ENCODE measurements at regions not wholly inside any gene's neighbourhood (a gene's known extent, or its start where the extent isn't known, plus 50 kb on each side); places are given as distances from the start of the nearest gene placed in this dataset.

DNA sequence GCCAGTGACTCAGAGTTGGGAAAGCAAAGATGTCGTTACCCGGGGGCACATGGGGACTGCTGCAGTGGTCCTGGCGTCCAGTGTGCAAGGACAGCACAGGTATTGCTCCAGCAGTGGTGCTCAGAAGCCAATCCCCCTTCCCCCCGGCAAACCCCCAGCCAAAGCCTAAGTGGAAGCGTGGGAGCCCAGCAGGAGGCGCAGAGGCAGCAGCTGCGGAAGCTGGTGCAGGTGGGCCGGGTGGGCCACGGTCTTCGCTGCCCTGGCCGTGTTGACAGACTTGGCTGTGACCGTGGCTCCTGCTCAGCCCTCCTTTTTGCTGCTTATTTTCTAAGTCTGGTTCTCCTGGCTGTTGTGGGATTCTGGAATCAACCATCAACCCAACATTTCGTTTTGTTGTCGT, 369.8 kb upstream of the ST6GAL2 start:
- DNase-seq = no peak

DNA sequence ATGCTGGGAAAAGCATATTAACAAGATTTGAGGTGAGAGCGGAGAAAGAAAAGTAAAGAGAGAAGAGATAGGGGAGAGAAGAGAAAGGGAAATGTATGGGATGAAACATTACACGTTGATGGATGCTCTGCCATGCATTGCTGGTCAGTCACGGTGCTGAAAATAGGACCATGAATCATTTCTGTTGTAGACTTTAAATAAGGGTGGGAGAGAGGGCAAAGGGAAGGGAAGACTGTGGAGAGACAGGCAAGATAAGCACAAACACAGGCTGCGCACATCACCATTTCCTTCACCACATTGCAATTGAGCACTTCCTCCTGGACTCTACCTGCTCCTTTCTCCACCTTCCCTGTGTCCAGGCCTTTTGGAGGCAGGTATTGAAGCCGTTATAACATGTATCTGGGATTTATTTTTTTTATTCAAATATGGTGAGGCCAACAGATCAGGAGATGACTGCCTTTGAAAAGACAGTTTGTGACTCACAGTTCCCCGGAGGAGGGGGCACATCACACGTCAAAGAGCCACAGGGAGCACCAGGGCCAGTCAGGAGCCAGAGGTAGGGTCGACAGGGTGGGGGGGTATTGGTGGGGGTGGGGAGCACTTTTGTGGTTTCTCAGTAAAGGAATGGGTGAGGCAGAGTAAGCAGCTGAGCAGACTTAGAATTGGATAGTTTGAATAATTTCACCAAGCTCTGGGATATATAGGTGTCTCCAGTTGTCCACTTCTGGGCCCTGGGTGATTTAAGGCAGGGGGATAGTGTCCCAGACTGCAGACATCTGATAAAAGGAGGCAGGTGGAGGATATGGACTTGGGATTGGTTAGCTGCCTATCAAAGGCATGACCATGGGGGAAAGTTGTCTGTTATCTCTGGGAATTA, 372.8 kb upstream of the ST6GAL2 start:
- no peak for DNase-seq

DNA sequence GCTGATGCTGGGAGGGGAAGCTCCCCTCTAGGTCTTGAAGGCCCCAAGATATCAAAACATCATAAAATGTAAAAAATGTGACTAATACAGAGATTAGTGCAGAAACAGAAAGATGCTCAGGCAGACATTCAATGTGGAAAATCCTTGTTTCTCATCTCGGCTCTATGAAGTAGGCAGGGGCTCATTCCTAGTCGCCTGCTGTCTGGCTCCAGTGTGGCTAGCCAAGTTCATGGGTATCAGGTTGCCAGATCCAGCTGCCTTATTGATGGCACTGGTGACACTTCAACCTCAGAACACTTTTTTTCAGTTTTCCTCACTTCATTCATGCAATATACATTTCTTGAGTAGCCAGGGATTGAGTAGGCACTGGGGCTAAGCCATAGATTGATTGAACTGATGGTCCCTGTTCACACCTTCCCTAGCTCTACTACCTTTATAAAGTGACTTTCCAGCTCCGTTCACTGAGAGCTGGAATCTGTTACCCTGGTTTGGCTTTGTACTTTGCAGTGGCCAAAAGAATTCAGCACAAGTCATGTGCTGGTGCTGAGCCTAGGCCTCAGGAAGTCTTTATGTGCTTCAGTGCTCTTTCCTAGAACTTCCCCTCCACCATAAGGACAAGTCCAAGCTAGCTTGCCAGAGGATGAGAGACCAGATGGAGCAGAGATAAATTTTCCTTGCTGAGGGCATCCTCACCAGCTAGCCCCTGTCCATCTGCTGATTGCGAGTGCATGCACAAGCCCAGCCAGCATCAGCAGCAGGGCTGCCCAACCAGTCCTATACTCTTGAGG, 373.6 kb upstream of the ST6GAL2 start:
- peak; percentile 51 for DNase-seq

DNA sequence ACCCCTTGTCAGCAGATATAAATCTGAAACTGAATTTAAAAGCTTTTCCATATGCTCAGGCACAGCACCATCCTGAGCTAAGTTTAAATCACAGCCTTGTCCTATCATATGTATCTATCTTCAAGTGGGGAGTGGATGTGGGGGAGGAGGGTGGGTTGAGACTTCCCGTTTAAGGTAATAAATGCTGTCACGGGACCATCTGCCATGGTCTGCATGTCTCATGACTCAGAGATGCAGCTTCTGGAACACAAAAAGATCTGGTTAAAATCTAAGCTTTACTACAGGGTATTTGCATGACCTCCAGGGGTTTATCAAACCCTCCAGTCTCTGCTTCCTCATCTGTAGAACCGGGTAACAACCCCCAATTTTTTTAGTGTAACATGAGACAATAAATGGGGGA, 377.7 kb upstream of the ST6GAL2 start:
- DNase-seq = peak; percentile 30

DNA sequence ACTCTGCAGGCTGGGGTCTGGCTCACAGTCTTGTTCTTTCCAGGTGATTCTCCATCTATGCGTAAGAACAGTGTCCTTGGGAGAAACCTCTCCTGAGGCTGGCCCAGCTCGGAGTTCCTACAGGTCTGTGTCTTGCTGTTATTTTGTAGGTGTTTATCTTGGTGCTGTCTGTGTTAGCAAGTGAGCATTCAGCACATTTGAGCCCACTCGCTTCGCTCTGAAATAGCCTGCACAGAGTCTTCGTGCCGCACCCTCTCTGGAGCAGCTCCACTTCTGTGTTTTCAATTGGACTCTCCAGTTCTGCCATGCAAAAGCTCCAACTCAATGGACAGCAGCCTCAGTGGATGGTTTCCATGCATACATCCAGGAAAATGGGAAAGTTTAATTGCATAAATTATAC, 378.2 kb upstream of the ST6GAL2 start:
- DNase-seq = no peak

DNA sequence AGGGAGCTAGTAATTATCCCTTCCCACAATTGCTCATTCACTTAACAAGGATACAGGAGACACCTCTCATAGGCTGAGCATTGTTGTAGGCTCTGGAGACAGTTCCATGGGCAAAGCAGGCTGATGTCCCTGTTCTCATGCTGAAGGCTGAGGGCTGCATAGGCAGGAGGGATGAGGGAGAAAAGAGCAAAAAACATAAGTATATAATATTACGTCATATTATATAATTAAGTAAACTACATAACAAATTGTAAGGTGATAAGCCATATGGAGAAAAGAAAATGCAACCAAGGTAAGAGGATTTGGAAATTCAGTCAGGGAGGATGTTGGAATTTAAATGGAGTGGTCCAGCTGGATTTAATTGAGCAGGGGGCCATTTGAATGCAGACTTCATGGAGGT, 380.6 kb upstream of the ST6GAL2 start:
- DNase-seq = no peak

DNA sequence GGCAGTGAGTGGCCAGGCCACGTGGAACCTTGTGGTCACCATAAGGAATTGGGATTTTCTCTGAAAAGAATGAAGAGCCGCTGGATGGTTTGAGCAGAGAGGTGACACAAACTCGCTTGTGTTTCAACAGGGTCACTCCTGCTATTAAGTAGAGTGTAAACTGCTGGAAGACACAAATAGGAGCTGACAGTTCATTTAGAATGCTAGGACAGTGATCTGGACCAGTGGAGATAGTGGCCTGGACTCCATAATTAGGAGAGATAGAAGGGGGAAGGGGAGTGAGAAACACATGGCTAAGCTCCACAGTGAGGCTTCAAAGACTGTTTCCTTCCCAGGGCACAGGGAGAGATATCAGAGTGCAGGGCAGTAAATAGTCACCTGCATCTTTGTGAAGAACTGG, 381.1 kb upstream of the ST6GAL2 start:
- no peak for DNase-seq

DNA sequence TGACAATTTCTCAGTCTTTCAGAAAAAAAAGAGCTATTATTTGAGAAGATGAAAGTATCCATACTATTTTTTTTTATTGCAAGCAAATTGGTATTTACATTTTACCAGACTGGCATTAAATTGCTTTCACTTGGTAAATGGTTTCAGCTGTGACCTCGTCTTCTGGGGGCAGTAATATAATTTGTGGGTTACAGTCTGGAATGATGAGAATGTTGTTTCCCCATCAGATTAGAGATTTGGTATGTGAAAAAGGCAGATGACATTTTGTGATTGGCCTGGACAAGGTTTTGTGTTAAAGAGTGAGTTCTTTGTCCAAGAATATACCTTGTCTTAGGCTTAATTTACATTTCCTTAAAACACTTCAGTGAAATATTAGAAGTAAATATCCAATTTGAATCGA, 390.1 kb upstream of the ST6GAL2 start:
- DNase-seq = no peak

DNA sequence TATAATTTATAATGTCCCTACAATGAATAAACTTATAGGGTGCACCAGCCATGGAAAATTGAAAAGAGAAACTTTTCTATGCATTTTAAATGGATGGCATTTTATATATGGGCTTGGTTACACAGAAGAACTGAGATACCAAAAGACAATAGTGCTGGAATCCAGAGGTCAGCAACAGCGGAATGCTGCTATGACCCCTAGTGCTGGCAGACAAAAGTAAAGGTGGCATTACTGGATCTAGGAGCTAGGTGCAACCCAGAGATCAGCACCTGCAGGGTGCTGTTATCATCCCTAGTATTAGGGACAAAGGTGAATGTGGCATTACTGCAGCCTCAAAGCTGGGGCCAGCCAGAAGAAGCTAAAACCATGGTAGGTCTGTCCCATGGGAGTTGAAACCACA, 392.7 kb upstream of the ST6GAL2 start:
- DNase-seq = no peak

DNA sequence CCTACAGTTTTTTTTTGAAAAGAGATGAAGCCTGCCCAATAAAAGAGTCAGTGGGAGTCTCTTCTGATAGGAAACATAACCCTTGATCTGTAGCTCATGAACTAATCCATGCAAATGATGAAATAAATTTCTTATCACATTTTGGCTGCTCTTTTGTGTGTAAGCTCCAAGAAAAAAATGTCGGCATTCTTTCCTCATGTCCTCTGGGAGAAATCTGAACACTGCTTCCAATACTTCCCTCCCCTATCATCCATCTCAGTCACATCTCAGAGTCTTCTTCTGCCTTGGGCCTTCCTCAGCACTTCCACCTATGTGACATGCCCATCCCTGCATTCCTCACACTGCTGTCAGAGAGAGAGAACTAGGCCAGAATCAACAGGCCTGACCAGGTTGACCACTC, 395.7 kb upstream of the ST6GAL2 start:
- DNase-seq = no peak

DNA sequence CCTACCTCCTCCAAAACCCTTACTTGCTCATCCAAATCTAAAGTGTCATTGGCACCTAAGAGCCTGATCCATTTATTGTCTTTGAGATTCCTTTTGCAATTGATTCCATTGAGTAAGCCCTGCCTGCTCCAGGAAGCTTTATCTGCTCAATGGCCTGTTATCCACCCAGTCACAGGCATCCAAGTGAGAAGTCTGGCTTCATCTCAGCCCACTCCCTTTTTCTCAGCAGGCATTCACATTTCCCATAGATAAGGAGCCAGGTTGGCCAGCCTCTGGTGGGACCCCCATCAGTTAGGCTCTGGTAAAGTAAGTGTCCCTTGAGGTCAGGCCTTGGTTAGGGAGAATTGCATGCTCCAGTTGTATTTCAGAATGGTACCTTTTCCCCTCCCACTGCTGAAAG, 396.2 kb upstream of the ST6GAL2 start:
- DNase-seq = no peak

DNA sequence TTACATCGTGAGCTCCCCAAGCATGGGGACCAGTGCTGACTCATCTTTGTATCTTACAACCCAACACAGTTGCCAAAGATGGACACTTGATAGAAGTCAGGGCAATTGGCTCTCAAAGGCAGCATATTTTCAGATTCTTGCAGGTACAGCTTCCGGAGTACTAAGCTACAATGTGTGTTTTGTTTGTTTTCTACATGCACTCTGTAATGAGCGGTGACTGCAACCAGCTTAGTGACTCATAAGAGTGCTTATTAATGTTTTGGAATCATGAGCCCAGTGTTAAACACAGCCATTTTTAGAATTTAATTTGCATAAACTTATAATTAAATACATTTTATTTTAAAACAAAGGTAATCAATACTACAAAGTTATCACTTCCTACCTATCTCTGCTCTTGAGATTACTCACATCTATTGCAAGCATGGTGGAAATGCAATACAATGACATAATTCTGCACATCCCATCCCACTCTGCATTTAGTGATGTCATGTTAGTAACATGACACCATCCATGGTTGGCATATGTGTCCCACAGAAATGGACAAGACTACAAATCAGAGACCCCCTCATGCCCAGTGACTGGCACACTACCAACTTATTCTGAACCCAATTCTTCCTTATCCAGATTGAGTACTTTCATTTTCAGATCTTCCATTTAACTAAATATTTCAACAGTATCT, 399.8 kb upstream of the ST6GAL2 start:
- DNase-seq = no peak

DNA sequence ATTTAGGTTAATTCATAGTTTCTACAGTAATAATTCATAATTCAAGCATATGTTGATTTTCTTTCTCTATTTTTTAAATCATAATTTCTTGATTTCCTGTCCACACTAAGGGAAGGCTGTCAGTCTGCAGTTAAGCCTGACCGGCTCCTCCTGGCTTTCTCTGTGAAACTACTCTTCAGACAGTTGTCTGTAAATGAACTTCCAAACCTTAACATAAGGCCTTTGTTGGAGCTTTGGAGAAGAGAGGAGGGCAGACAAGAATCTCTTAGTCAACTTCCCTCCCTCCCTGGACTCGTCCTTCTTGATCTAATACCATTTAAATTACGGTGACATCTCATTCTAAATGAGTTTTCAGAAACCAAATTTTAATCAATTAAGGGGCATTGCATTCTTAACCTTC, 404.1 kb upstream of the ST6GAL2 start:
- no peak for DNase-seq

DNA sequence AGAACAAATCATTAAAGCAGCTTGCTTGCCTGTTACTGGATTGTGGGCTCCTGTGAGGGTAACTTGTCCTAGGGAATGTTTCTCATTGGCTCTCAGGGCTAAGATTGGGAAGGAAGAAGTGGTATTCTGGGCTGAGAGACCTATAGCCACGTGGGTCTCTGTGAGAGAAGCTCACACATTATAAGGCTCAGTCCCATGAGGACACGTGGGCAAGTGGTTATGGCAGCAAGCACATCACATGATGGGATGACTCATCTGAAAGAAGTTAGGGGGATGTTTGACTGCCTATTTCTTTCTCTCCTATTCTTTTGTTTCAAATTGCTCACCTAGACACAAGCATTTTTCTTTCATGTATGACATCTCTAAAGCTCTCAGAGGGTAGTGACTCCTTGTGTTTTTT, 418.0 kb upstream of the ST6GAL2 start:
- no peak for DNase-seq

DNA sequence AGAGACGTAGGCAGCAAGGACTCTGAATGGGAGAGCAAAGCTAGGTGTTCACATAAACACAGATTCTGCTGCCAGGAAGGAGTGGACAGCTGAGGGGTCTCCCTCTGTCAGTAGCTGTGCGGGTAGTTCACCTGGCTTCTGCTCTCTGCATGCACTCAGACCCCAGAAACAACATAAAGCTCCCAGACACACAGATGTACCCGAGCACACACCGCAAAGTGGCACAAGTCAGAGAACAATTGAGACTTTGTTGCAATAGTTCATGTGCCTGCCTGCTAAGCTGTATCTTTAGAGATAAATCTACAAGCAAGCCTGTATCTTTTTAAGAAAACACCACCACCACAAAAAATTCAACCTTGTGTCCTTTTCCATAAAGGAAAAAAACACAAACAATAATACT, 420.0 kb upstream of the ST6GAL2 start:
- no peak for DNase-seq

DNA sequence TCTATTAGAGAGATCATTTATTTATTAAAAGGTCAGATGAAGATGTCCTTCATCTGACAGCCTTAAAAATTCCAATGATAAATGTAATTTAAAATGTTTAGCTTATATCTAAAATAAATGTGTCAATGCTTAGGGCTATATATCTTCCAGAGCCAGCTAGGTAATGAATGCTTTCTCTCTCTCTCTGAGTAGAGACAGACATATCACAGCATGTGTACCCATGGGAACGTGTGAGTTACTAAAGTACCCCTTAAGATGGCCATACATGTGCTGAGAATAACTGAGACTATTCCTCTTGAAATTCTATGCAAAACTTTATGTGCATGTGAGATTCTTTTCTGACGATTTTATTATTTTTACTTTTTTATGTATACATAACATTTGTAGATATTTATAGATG, 420.9 kb upstream of the ST6GAL2 start:
- no peak for DNase-seq

DNA sequence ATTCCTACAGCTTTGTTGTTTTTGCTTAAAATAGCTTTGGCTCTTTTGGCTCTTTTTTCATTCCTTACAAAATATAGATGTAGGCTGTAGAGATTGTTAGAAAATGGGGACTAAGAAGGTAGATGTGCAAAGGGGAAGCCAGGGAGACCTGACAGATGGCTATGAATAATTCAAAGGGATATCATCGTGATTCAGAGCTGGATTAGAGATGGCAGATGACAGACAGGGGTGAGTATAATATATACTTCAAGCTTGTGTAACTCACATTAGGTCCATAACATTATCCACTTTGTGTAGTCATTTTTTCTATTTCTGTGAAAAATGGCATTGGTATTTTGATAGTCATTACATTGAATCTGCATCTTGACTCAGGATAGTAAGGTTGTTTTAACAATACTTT, 422.9 kb upstream of the ST6GAL2 start:
- DNase-seq = peak; percentile 59

DNA sequence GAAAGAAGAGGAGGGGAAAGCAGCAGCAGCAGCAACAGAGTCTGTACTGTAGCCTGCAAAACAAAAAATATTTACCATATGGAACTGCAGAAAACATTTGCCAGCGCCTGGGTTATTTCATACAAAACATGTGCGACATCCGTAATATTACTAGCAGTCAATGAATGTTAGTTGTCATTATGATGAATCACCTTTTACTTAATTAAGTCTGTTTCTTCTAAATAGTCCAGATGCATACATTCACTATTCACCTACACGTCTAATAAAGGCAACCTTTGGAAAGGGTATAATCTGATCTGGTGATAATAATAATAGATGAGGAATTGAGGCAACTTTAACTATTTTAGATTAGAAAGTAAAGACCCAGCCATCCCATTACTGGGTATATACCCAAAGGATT, 426.3 kb upstream of the ST6GAL2 start:
- no peak for DNase-seq

DNA sequence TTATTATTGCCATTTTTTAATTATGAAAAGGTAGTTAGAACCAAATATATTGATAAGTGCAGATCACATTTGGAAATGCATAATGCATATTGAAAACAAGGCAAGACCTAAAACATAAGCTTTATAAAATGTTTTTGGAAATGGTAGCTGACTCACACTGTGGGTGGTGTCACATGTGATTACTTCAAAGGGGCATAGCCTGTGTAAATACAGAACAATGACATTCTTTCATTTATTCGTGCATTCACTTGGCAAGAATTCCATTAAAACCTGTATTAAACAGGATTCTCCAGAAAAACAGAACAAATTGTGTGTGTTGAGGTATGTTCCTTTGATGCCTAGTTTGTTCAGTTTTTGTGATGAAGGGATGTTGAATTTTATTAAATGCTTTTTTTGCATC, 427.3 kb upstream of the ST6GAL2 start:
- DNase-seq = no peak

DNA sequence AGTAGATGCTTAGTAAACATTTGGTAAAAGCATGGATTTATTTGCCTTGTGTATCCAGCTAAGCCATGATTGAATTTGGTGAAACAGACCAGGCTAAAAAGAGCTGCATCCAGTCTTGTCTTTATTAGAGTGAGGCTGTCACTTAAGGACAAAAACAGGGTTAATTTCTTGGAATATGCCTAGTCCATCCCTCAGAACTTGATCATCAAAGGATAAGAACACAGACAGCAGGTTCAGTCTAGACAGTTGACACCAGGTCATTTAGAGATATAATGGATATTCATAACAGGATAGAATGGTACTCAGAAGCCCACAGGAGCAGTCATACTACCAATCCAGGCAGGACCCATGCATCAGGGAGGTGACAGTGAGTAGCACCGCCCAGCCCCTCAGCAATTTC, 434.9 kb upstream of the ST6GAL2 start:
- no peak for DNase-seq

DNA sequence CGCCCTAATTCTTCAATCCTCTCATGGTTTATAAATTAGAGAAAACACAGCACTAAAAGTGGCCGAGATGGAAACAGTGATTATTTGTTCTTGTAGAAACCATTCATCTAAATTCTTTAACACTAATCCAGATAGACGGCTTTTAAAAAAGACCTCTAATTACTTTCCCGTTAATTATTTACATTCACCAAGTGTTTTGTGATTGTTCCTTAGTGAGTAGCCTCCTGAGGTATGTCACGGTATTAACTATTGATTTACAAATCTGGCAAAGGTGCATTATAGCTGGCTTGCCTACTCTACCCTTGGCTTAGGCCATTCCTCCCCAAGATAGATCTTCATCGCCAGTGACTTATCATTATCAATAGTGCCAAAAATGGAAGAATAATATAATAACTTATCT, 436.4 kb upstream of the ST6GAL2 start:
- no peak for DNase-seq

DNA sequence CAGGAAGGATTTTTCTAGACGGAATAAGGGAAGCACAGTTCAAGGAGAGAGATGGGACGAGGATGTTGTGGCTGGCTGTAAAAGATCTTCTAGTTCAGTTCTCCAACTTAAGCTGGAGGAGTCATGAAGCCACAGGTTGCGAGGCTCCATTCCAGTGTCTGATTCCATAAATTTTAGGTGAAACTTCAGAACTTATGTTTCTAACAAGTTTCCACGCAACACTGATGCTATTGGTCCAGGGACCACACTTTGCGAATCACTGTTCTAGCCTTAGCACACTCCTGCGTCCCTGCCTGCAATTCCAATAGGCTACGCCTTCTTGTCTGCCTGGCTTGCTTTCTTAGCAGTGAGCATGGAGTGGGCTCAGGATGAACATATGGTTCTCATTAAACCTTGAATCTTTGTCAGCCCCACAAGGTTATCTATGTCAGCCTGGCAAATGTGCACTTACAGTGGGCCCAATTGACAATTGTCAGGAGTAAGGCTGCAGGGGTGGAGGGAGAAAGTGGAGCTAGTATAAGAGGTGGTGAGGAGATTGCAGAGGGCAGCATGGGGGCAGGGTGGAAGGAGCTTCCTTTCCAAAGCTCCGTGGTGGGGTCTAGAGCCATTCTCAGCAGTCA, 438.1 kb upstream of the ST6GAL2 start:
- DNase-seq = no peak

Data from NCI-H524 treated with DMSO at 0.1 percent for 48 hours (cell line).